ENCODE measurements at regions not wholly inside any gene's neighbourhood (a gene's known extent, or its start where the extent isn't known, plus 50 kb on each side); places are given as distances from the start of the nearest gene placed in this dataset.

GRCh38 chr9:24912767-24913166 lies 367.1 kb upstream of the IZUMO3 start:
- DNase-seq: no peak
- intact Hi-C loops (cut with DNase I; ENCODE audit: low total_unique reads): no loop called here
- Histone ChIP-seq H3K4me1 (no peaks in the 10 kb centered on the region), H3K27me3 (replicated peaks in 1 of 7) (no peaks in the 10 kb centered on the region), H3K27ac (no peak overlapping the region), H3K36me3 (no peaks in the 10 kb centered on the region), H3K4me3 (no peak overlapping the region), H3K9me3 (peaks cover 0 to 19% (median 10%) of the 10 kb centered on the region in 8 donors)
- TF ChIP-seq, protein P1, sequence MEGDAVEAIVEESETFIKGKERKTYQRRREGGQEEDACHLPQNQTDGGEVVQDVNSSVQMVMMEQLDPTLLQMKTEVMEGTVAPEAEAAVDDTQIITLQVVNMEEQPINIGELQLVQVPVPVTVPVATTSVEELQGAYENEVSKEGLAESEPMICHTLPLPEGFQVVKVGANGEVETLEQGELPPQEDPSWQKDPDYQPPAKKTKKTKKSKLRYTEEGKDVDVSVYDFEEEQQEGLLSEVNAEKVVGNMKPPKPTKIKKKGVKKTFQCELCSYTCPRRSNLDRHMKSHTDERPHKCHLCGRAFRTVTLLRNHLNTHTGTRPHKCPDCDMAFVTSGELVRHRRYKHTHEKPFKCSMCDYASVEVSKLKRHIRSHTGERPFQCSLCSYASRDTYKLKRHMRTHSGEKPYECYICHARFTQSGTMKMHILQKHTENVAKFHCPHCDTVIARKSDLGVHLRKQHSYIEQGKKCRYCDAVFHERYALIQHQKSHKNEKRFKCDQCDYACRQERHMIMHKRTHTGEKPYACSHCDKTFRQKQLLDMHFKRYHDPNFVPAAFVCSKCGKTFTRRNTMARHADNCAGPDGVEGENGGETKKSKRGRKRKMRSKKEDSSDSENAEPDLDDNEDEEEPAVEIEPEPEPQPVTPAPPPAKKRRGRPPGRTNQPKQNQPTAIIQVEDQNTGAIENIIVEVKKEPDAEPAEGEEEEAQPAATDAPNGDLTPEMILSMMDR (IDR thresholded peaks at IDR 0.05 in 8 of 11, conservative IDR thresholded peaks at IDR 0.05 in 3 of 11): no peak
- TF ChIP-seq POLR2AphosphoS5 (IDR thresholded peaks at IDR 0.05) (no peak), POLR2A (IDR thresholded peaks at IDR 0.05) (no peak)

- H3K27me3 ChIP-seq (replicated peaks in 1 of 7): no peaks in the 10 kb centered on the region
- peaks cover 0 to 9% (median 0%) of the 10 kb centered on the region in 8 donors for H3K9me3 ChIP-seq
- H3K27ac ChIP-seq: no peak overlapping the region
- H3K4me1 ChIP-seq: no peaks in the 10 kb centered on the region
- no peaks in the 10 kb centered on the region for H3K36me3 ChIP-seq
- H3K4me3 ChIP-seq: no peak overlapping the region
- TF ChIP-seq, protein P1 (IDR thresholded peaks at IDR 0.05 in 8 of 11, conservative IDR thresholded peaks at IDR 0.05 in 3 of 11): no peak
- TF ChIP-seq POLR2AphosphoS5 (IDR thresholded peaks at IDR 0.05) (no peak), POLR2A (IDR thresholded peaks at IDR 0.05) (no peak)
- intact Hi-C loops (cut with DNase I; ENCODE audit: low total_unique reads): no loop called here
- DNase-seq: no peak
Observed at GRCh38 chr9:24901319-24901718, 355.6 kb upstream of the IZUMO3 start.

- TF ChIP-seq, protein P1 (IDR thresholded peaks at IDR 0.05 in 8 of 11, conservative IDR thresholded peaks at IDR 0.05 in 3 of 11): no peak
- TF ChIP-seq POLR2A (IDR thresholded peaks at IDR 0.05): no peak
- no peak for TF ChIP-seq POLR2AphosphoS5 (IDR thresholded peaks at IDR 0.05)
- H3K36me3 ChIP-seq: no peaks in the 10 kb centered on the region
- no peak overlapping the region for H3K4me3 ChIP-seq
- H3K27ac ChIP-seq: no peak overlapping the region
- no peaks in the 10 kb centered on the region for H3K27me3 ChIP-seq (replicated peaks in 1 of 7)
- no peak for DNase-seq
- H3K4me1 ChIP-seq: no peaks in the 10 kb centered on the region
- intact Hi-C loops (cut with DNase I; ENCODE audit: low total_unique reads): no loop called here
- peaks cover 0 to 9% (median 1%) of the 10 kb centered on the region in 8 donors for H3K9me3 ChIP-seq
Observed at GRCh38 chr9:24900179-24900578, 354.5 kb upstream of the IZUMO3 start.

GRCh38 chr9:24899463-24899862 lies 353.8 kb upstream of the IZUMO3 start:
- 68 to 76% (median 72%) methylated on average over 4 of the region's 4 CpGs for WGBS, 5 donors
- intact Hi-C loops (cut with DNase I; ENCODE audit: low total_unique reads): no loop called here

More at GRCh38 chr9:24899463-24899862, 353.8 kb upstream of the IZUMO3 start:
- H3K27ac ChIP-seq: no peak overlapping the region
- H3K4me3 ChIP-seq: no peak overlapping the region
- no peaks in the 10 kb centered on the region for H3K27me3 ChIP-seq (replicated peaks in 1 of 7)
- no peak for TF ChIP-seq POLR2A (IDR thresholded peaks at IDR 0.05)
- TF ChIP-seq POLR2AphosphoS5 (IDR thresholded peaks at IDR 0.05): no peak
- TF ChIP-seq, protein P1 (IDR thresholded peaks at IDR 0.05 in 8 of 11, conservative IDR thresholded peaks at IDR 0.05 in 3 of 11): no peak
- H3K36me3 ChIP-seq: no peaks in the 10 kb centered on the region
- H3K9me3 ChIP-seq: peaks cover 0 to 9% (median 3%) of the 10 kb centered on the region in 8 donors
- DNase-seq: no peak
- no peaks in the 10 kb centered on the region for H3K4me1 ChIP-seq

All from spleen (tissue), 11 donors.